ENCODE measurements at regions not wholly inside any gene's neighbourhood (a gene's known extent, or its start where the extent isn't known, plus 50 kb on each side); places are given as distances from the start of the nearest gene placed in this dataset.

- Mint-ChIP-seq H3K27ac (no peak overlapping the region), H3K36me3 (no peaks in the 10 kb centered on the region), H3K9me3 (peaks cover 3% of the 10 kb centered on the region), H3K4me3 (no peak overlapping the region), H3K4me1 (peaks cover 8% of the 10 kb centered on the region), H3K27me3 (ENCODE audit: insufficient read depth, low read depth) (peaks cover 3% of the 10 kb centered on the region)
- H3K27ac ChIP-seq = no peak overlapping the region
- H3K9ac ChIP-seq = no peak overlapping the region
- H2AFZ ChIP-seq (replicated peaks) = peak overlapping the region; percentile 42
- TF ChIP-seq EZH2 (IDR thresholded peaks at IDR 0.05) = no peak
- no peak for TF ChIP-seq EZH2phosphoT487 (IDR thresholded peaks at IDR 0.05)
- no peak for TF ChIP-seq CTCF (IDR thresholded peaks at IDR 0.05)
- DNase-seq (ENCODE audit: low spot score) = no peak
- H4K20me1 ChIP-seq (ENCODE audit: low read depth) = no peaks in the 10 kb centered on the region
- H3K36me3 ChIP-seq = no peaks in the 10 kb centered on the region
- no peak overlapping the region for H3K4me3 ChIP-seq
- no peak overlapping the region for H3K4me2 ChIP-seq
- no peaks in the 10 kb centered on the region for H3F3A ChIP-seq (ENCODE audit: low read depth)
- no peaks in the 10 kb centered on the region for H3K79me2 ChIP-seq (ENCODE audit: low read depth)
- no peaks in the 10 kb centered on the region for H3K27me3 ChIP-seq
- no peaks in the 10 kb centered on the region for H3K9me3 ChIP-seq (ENCODE audit: low read depth)
- H3K4me1 ChIP-seq = peaks cover 6% of the 10 kb centered on the region
Observed at GRCh38 chr7:22653951-22654350, 73.0 kb upstream of the IL6 start.

- Histone ChIP-seq H3K27ac (no peak overlapping the region), H3K4me3 (no peak overlapping the region), H3K79me2 (ENCODE audit: low read depth) (no peaks in the 10 kb centered on the region), H3K9me3 (ENCODE audit: low read depth) (no peaks in the 10 kb centered on the region), H3K4me1 (peaks cover 6% of the 10 kb centered on the region), H3K27me3 (no peaks in the 10 kb centered on the region), H3F3A (ENCODE audit: low read depth) (no peaks in the 10 kb centered on the region), H3K4me2 (no peak overlapping the region), H3K36me3 (no peaks in the 10 kb centered on the region), H4K20me1 (ENCODE audit: low read depth) (no peaks in the 10 kb centered on the region), H3K9ac (no peak overlapping the region), H2AFZ (replicated peaks) (no peak overlapping the region)
- Mint-ChIP-seq H3K4me3 (no peak overlapping the region), H3K4me1 (peaks cover 8% of the 10 kb centered on the region), H3K27me3 (ENCODE audit: insufficient read depth, low read depth) (peaks cover 3% of the 10 kb centered on the region), H3K36me3 (no peaks in the 10 kb centered on the region), H3K27ac (no peak overlapping the region), H3K9me3 (peaks cover 20% of the 10 kb centered on the region)
- TF ChIP-seq CTCF (IDR thresholded peaks at IDR 0.05) (no peak), EZH2phosphoT487 (IDR thresholded peaks at IDR 0.05) (no peak), EZH2 (IDR thresholded peaks at IDR 0.05) (no peak)
- no peak for DNase-seq (ENCODE audit: low spot score)
Observed at GRCh38 chr7:22651534-22652243, 75.3 kb upstream of the IL6 start.

- H2AFZ ChIP-seq (replicated peaks) = no peak overlapping the region
- no peak overlapping the region for H3K4me2 ChIP-seq
- Mint-ChIP-seq H3K27me3 (ENCODE audit: insufficient read depth, low read depth) (peaks cover 3% of the 10 kb centered on the region), H3K9me3 (peaks cover 26% of the 10 kb centered on the region), H3K27ac (no peak overlapping the region), H3K4me3 (no peak overlapping the region), H3K36me3 (no peaks in the 10 kb centered on the region), H3K4me1 (peaks cover 8% of the 10 kb centered on the region)
- H3K36me3 ChIP-seq = no peaks in the 10 kb centered on the region
- H3K9me3 ChIP-seq (ENCODE audit: low read depth) = peaks cover 1% of the 10 kb centered on the region
- no peak overlapping the region for H3K4me3 ChIP-seq
- H4K20me1 ChIP-seq (ENCODE audit: low read depth) = no peaks in the 10 kb centered on the region
- no peak for DNase-seq (ENCODE audit: low spot score)
- no peak overlapping the region for H3K27ac ChIP-seq
- no peaks in the 10 kb centered on the region for H3F3A ChIP-seq (ENCODE audit: low read depth)
- no peak overlapping the region for H3K9ac ChIP-seq
- TF ChIP-seq CTCF (IDR thresholded peaks at IDR 0.05) (no peak), EZH2phosphoT487 (IDR thresholded peaks at IDR 0.05) (no peak), EZH2 (IDR thresholded peaks at IDR 0.05) (no peak)
- no peaks in the 10 kb centered on the region for H3K79me2 ChIP-seq (ENCODE audit: low read depth)
- peaks cover 6% of the 10 kb centered on the region for H3K4me1 ChIP-seq
- H3K27me3 ChIP-seq = no peaks in the 10 kb centered on the region
Observed at GRCh38 chr7:22651036-22651435, 76.0 kb upstream of the IL6 start.
